ENCODE measurements at regions not wholly inside any gene's neighbourhood (a gene's known extent, or its start where the extent isn't known, plus 50 kb on each side); places are given as distances from the start of the nearest gene placed in this dataset.

GRCh38 chr11:19511066-19511412 is 201.6 kb upstream of the NAV2 start:
- Histone ChIP-seq H3K4me3 (ENCODE audit: low read length) (no peak overlapping the region), H3K79me2 (ENCODE audit: control insufficient read depth, low read length) (no peaks in the 10 kb centered on the region), H3K36me3 (ENCODE audit: control insufficient read depth, low read length) (no peaks in the 10 kb centered on the region), H3K27me3 (ENCODE audit: control insufficient read depth, low read length) (peaks cover 17% of the 10 kb centered on the region), H3F3A (ENCODE audit: control insufficient read depth, insufficient read depth) (no peaks in the 10 kb centered on the region), H4K20me1 (ENCODE audit: control insufficient read depth, insufficient read depth, low read depth, low read length) (no peaks in the 10 kb centered on the region), H3K4me1 (ENCODE audit: control insufficient read depth, low read length) (no peaks in the 10 kb centered on the region), H3K27ac (ENCODE audit: low read depth, low read length) (no peak overlapping the region), H3K9me3 (ENCODE audit: control insufficient read depth, insufficient read depth, low read length) (no peaks in the 10 kb centered on the region), H3K9me2 (replicated peaks; ENCODE audit: control insufficient read depth, low read length) (no peaks in the 10 kb centered on the region), H3K4me2 (ENCODE audit: low read length) (no peak overlapping the region)
- no peak for TF ChIP-seq CTCF (IDR thresholded peaks at IDR 0.05; ENCODE audit: low read depth, low read length, poor library complexity, severe bottlenecking)
- TF ChIP-seq EZH2phosphoT487 (IDR thresholded peaks at IDR 0.05; ENCODE audit: borderline replicate concordance, low read length): no peak

GRCh38 chr11:19510468-19510867 is 202.2 kb upstream of the NAV2 start:
- H3K27me3 ChIP-seq (ENCODE audit: control insufficient read depth, low read length): peaks cover 17% of the 10 kb centered on the region
- no peaks in the 10 kb centered on the region for H3K4me1 ChIP-seq (ENCODE audit: control insufficient read depth, low read length)

GRCh38 chr11:19509215-19509614 is 203.4 kb upstream of the NAV2 start:
- Histone ChIP-seq H3K4me1 (ENCODE audit: control insufficient read depth, low read length) (no peaks in the 10 kb centered on the region), H3K4me3 (ENCODE audit: low read length) (no peak overlapping the region), H3K36me3 (ENCODE audit: control insufficient read depth, low read length) (no peaks in the 10 kb centered on the region), H4K20me1 (ENCODE audit: control insufficient read depth, insufficient read depth, low read depth, low read length) (no peaks in the 10 kb centered on the region), H3K27me3 (ENCODE audit: control insufficient read depth, low read length) (peaks cover 17% of the 10 kb centered on the region), H3F3A (ENCODE audit: control insufficient read depth, insufficient read depth) (no peaks in the 10 kb centered on the region), H3K9me3 (ENCODE audit: control insufficient read depth, insufficient read depth, low read length) (no peaks in the 10 kb centered on the region), H3K4me2 (ENCODE audit: low read length) (no peak overlapping the region), H3K27ac (ENCODE audit: low read depth, low read length) (no peak overlapping the region), H3K9me2 (replicated peaks; ENCODE audit: control insufficient read depth, low read length) (no peaks in the 10 kb centered on the region), H3K79me2 (ENCODE audit: control insufficient read depth, low read length) (no peaks in the 10 kb centered on the region)
- TF ChIP-seq CTCF (IDR thresholded peaks at IDR 0.05; ENCODE audit: low read depth, low read length, poor library complexity, severe bottlenecking): no peak
- TF ChIP-seq EZH2phosphoT487 (IDR thresholded peaks at IDR 0.05; ENCODE audit: borderline replicate concordance, low read length): no peak

More at GRCh38 chr11:19510468-19510867, 202.2 kb upstream of the NAV2 start:
- Histone ChIP-seq H3K4me2 (ENCODE audit: low read length) (no peak overlapping the region), H3K36me3 (ENCODE audit: control insufficient read depth, low read length) (no peaks in the 10 kb centered on the region), H3F3A (ENCODE audit: control insufficient read depth, insufficient read depth) (no peaks in the 10 kb centered on the region), H3K9me2 (replicated peaks; ENCODE audit: control insufficient read depth, low read length) (no peaks in the 10 kb centered on the region), H3K9me3 (ENCODE audit: control insufficient read depth, insufficient read depth, low read length) (no peaks in the 10 kb centered on the region), H4K20me1 (ENCODE audit: control insufficient read depth, insufficient read depth, low read depth, low read length) (no peaks in the 10 kb centered on the region), H3K27ac (ENCODE audit: low read depth, low read length) (no peak overlapping the region), H3K4me3 (ENCODE audit: low read length) (no peak overlapping the region), H3K79me2 (ENCODE audit: control insufficient read depth, low read length) (no peaks in the 10 kb centered on the region)
- TF ChIP-seq CTCF (IDR thresholded peaks at IDR 0.05; ENCODE audit: low read depth, low read length, poor library complexity, severe bottlenecking): no peak
- no peak for TF ChIP-seq EZH2phosphoT487 (IDR thresholded peaks at IDR 0.05; ENCODE audit: borderline replicate concordance, low read length)

GRCh38 chr11:19508165-19508564 is 204.5 kb upstream of the NAV2 start:
- TF ChIP-seq EZH2phosphoT487 (IDR thresholded peaks at IDR 0.05; ENCODE audit: borderline replicate concordance, low read length) (no peak), CTCF (IDR thresholded peaks at IDR 0.05; ENCODE audit: low read depth, low read length, poor library complexity, severe bottlenecking) (no peak)
- Histone ChIP-seq H3F3A (ENCODE audit: control insufficient read depth, insufficient read depth) (no peaks in the 10 kb centered on the region), H4K20me1 (ENCODE audit: control insufficient read depth, insufficient read depth, low read depth, low read length) (no peaks in the 10 kb centered on the region), H3K27me3 (ENCODE audit: control insufficient read depth, low read length) (peaks cover 13% of the 10 kb centered on the region; the same call in 1 of the 2 replicates), H3K27ac (ENCODE audit: low read depth, low read length) (no peak overlapping the region), H3K9me2 (replicated peaks; ENCODE audit: control insufficient read depth, low read length) (no peaks in the 10 kb centered on the region), H3K79me2 (ENCODE audit: control insufficient read depth, low read length) (no peaks in the 10 kb centered on the region), H3K4me3 (ENCODE audit: low read length) (no peak overlapping the region), H3K36me3 (ENCODE audit: control insufficient read depth, low read length) (no peaks in the 10 kb centered on the region), H3K9me3 (ENCODE audit: control insufficient read depth, insufficient read depth, low read length) (no peaks in the 10 kb centered on the region), H3K4me1 (ENCODE audit: control insufficient read depth, low read length) (no peaks in the 10 kb centered on the region), H3K4me2 (ENCODE audit: low read length) (no peak overlapping the region)
